GM21528 (cell line): ENCODE measurements at regions not wholly inside any gene's neighbourhood (a gene's known extent, or its start where the extent isn't known, plus 50 kb on each side); places are given as distances from the start of the nearest gene placed in this dataset.
"Not testable (repeated sequence)": the region's sequence is repeated elsewhere in the genome, so short reads cannot be mapped to it uniquely, and the experiment has no call there.

Source experiments
- ATAC-seq: cut with Tn5 transposase; IDR thresholded peaks from one replicate; pipeline ENCODE4 v1.9.1; 2021; ENCODE audit warnings: mild to moderate bottlenecking, moderate library complexity; ENCODE audit not compliant: unreplicated experiment, low FRiP score

DNA sequence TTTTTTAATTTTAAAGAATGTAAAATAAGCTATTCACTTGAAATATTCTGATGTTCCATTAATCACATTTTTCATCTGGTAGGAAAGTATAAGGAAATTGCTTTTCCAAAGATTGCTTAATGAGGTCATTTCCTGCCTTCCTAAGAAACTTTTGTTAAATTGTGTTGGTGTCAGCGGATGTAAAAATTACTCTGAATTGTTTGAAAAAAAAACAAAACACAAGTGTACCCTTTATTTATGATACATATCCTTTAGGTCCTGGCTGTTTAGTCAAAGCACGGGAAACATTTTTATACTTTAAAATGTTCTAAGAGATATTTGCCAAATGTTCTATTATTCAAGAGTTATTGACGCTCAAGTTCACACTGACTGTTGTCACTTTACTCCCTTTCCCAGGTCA, 1357.4 kb upstream of the GOT2 start:
- no peak for ATAC-seq

DNA sequence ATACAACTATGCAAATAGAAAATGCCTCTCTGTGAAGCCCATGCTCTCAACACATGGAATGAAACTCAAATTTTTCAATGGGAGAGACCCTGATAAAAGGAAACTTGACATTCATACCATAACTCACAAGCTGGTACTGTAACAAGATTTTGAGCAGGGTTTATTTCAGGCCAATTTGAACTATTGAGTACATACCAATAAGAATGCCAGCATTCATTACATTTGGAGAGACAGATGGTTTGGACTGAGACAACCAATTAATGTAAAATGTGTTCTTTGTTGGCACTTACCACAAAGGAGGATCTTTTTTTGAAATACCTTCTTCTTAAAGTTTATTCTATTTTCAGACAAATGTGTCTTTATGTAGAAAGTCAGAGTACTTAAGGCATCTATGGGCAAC, 1357.0 kb upstream of the GOT2 start:
- no peak for ATAC-seq

DNA sequence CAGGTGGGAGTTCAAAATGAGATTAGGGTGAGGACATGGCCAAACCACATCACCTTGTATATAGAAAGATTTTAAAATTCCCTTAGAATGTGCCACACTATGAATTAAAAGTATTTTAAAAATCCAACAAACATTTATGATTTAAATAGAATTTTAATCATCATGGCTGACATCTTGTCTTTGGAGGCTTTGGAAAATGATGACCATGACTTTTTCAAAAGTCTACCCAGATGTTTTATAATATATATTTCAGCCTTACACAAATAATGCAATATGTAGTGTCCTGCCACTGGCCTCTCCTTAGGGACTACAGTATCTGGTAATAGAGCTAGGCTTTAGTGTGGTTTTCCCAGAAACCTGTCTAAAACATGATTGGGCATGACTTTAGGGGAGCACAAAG, 1353.4 kb upstream of the GOT2 start:
- ATAC-seq: no peak

DNA sequence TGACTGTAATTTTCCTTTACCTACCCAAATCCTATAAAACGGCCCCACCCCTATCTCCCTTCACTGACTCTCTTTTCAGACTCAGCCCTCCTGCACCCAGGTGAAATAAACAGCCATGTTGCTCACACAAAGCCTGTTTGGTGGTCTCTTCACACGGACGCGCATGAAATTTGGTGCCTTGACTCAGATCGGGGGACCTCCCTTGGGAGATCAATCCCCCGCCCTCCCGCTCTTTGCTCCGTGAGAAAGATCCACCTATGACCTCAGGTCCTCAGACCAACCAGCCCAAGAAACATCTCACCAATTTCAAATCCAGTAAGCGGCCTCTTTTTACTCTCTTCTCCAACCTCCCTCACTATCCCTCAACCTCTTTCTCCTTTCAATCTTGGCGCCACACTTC, 1344.7 kb upstream of the GOT2 start:
- not testable (repeated sequence) for ATAC-seq

DNA sequence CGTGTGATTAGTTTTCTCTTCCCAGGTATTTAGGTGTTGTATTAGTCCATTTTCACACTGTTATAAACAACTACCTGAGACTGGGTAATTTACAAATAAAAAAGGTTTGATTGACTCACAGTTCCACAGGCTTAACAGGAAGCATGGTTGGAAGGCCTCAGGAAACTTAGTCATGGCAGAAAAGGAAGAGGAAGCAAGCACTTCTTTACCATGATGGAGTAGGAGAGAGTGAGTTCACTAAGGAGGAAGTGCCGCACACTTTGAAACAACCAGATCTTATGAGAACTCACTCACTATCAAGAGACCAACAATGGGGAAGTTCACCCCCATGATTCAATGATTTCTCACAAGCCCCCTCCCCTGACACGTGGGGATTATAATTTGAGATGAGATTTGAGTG, 1343.7 kb upstream of the GOT2 start:
- no peak for ATAC-seq

DNA sequence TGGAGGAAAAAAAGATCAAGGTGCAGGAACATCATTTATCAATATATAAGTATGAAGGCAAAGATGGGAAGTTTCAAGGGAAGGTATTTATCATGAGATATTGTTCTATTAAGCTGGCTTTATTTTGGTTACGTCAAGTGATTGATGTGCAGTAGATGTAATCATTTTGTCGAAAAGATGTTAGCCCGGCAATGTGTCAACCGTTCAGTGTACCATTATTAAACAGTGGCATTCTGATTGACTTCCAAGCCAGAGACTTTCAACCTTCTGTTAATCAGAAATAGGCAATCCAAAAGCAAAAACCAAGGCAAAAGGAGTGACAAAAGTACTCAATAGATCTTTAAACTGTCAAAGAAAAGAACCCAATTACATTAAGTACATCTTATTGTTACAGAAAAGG, 1340.3 kb upstream of the GOT2 start:
- ATAC-seq: no peak

DNA sequence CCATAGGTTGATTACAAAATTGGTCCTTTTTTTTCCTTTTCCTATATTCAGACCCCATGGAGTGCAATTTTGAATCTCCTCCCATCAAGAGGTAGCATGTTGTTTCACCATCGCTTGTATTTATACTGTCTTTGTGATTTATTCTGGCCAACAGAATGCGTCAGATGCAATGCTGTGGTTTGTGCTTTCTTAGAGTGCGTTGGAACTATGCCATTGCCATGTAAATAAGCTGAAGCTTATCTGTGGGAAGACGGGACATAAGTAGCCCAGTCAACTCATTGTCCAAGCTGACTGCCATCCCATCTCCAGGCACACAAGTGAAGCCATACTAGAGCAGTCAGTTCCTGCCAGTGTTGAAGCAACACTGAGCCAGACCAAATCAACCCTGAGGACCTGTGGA, 1339.3 kb upstream of the GOT2 start:
- no peak for ATAC-seq

DNA sequence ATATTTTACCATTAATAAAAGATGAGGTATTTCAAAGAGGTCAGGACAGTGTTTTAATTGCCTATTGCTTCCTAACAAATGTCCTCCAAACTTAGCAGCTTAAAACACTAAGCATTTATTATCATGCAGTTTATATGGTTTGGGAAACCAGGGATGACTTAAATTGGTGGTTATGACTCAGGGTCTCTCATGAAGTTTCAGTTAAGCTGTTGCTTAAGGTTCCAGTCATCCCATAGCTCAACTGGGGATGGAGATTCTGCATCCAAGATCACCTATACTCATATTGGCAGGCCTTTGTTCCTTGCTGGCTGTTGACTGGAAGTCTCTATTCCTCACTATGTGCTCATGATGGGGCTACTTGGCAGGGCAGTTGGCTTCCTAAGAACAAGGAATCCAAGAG, 1329.9 kb upstream of the GOT2 start:
- ATAC-seq: no peak

DNA sequence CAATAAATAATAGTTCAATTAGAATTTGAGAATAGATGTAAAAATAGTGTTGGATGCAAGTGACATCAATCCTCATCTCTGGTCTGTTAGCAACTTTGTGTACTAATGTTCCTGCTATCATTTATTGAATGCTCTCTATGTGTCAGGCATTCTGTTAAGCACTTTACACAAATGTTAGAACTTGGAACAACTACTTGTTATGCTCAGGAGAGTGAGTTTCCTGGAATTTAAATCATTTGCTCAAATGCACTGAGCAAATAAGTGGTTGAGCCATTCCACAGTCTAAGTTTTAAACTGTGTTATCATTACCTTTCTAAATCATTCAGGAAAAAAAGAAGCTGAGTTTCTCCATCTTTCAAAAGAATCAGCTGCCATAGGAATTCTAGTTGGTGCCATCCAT, 1327.3 kb upstream of the GOT2 start:
- ATAC-seq: no peak

DNA sequence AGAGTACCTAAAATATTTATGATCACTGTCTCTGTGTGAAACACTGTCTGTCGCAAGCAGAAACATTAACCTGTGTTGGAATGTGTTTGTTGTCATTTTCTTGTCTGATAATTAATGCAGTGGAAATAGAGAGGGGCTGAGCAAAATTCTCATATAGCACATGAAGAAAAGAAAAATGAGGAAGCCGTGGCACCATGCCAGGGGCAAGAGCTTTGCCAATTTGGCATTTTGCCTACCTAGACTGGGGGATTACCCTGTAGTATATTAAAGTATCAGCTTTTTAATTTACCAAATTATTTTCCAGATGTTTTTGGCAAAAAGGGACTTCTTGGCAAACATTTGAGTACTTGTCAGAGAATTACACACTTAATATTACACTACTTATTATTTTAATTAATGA, 1326.6 kb upstream of the GOT2 start:
- no peak for ATAC-seq

DNA sequence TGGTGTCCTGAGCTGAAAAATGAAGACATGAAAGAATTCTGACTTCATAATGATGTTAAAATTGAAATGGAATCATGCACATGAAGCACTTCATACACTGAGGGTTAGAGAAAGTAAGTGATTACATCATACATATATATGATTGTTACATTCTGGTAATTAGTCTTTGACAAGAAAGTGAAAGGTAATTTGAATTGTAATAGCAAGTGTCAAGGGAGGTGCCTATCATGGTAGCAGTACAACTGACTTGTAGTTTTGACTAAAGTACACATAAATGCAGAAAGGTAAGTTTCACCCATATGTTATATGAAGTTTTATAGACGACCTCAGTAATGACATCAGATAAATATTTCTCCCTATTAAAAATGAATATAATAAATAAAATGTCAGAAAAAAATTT, 1325.0 kb upstream of the GOT2 start:
- ATAC-seq: no peak

DNA sequence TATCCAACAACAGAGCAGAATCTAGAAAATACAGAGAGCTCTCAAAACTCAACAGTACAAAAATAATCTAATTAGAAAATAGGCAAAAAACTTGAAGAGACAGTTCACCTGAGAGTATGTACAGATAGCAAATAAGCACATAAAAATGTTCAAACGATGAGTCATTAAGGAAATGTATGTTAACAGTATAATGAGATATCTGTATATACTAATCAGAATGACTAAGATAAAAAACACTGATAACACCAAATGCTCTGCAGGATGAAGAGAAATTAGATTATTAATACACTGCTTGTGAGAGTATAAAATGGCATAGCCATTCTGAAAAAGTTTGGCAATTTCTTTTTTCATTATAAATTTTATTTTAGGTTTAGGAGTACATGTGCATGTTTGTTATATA, 1307.6 kb upstream of the GOT2 start:
- ATAC-seq: no peak

DNA sequence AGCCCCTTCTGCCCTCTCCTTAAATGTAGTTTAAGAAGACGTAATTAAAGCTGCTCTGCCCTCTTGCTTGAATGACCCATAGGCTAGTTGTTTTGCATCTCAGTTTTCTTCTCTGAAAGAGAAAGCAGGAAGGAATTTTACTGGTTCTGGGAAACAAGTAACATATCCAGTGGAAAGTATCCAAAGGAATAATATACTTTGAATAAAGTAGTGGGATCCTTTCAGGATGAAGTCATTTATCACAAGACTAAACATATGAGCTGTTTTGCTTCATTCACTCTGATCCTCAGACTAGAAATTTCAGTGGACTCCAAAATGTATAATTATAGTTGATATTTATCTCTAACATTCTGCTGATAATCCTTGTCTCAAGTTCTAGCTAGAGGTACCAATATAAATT, 1297.6 kb upstream of the GOT2 start:
- no peak for ATAC-seq

DNA sequence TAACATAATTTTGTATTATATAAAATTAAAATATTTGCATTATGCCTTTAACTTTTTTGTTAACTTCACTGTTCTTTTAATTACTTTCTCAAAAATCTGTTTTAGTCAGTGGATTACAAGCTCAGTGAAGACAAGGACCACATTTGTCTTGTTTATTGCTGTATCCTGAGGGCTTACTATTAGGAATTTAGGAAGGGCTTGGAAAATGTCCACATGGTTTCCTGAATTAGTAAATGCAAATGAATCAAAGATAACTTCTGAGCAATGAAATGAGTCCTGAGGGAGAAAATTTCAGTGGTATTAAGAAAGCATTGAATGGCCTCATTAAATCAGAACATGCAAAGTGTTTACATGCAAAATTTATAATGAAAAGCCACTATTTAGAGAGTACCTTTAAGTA, 1293.2 kb upstream of the GOT2 start:
- no peak for ATAC-seq

DNA sequence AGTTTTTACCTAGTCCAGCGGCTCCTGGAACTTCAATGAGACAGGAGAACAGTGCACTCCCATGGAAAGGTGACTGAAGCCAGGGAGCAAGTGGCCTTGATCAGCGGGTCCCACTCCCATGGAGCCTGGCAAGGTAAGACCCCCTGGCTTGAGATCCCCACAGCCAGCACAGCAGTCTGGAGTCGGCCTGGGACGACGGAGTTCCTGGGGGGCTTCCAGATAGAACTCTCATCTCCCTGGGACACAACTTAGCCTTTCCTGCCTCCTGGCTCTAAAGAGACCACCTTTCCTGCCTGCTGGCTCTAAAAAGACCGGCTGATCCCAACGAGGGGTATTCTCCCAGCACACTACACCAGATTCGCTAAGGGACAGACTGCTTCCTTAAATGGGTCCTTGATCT, 1279.0 kb upstream of the GOT2 start:
- ATAC-seq: no peak

DNA sequence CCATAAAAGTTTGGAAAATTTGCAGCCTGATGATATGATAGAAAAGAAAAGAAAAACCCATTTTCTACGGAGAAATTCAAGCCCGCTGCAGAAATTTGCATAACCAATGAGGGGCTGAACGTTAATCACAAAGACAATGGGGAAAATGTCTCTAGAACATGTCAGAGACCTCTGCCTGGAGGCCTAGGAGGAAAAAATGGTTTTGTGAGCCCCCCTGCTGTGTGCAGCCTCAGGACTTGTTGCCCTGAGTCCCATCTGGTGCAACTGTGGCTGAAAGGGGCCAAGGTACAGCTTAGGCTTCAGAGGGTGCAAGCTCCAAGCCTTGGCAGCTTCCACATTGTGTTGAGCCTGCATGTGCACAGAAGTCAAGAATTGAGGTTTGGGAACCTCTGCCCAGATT, 1267.4 kb upstream of the GOT2 start:
- no peak for ATAC-seq

DNA sequence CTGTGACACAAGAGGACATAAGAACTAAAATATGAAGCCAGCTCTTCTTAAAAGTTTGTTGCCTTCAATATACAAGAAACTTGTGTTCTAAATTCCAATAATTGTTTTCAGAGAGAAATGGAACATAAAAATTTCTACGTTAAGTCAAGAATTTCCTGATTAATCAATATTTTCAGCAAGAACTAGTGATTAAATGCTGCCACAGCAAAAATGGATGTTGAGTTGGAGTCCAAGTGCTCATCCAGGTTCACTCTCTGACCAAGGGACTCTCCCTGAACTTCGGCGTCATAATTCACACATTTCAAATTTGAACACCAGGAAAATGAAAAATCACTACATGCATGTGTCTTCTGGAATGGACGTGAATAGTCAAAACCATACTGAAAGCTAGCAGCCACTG, 1263.6 kb upstream of the GOT2 start:
- ATAC-seq: no peak

DNA sequence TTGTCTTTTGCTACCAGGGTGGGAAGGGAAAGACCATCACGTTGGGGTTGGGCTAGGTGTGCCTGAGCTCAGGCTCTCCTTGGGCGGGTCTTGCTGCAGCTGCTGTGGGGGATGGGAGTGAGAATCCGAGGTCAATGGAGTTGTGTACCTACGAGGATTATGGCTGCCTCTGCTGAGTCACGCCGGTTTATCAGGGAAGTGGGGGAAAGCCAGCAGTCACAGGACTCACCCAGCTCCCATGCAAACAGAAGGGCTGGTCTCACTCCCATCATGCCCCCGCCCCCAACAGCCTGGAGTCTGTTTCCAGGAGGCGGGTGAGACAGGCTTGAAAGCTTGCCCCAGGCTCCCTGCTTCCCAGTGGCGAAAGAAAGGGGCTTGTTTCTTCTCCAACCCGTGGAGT, 1259.0 kb upstream of the GOT2 start:
- no peak for ATAC-seq

DNA sequence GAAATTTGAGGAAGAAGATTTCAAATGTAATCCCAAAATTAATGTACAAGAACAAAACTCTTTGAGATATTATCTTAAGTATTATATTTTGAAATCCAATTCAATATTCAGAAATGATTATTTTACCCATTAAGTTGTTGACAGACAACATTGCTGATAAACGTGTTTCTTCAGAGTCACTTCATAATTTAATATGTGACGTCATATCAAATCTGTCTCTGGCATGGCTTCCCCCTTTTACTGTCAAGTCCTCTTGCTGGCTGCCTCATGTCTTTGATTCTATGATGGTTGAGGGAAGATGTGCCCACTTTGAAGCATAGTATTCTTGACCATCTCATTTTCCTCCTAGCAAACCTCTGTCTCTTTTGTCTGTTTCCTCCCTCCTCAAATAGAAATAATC, 1257.1 kb upstream of the GOT2 start:
- ATAC-seq: no peak

DNA sequence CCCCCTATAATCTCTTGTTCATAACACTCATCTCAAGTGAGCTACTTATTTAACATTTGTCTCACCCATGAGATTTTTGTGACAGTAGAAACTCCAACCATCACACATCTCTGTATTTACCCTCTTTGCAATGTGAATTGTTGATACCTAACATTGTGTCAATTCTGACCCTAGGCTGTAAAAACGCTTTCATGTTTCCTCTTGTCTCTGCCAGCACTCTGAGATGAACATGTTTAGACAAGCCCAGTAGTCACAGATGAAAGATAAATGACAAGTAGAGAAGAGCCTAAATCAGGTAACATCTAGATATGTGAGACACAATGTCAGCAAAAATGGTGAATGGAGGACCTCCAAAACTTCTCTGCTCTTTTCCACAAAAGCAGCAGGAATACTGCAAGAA, 1254.5 kb upstream of the GOT2 start:
- ATAC-seq: no peak

DNA sequence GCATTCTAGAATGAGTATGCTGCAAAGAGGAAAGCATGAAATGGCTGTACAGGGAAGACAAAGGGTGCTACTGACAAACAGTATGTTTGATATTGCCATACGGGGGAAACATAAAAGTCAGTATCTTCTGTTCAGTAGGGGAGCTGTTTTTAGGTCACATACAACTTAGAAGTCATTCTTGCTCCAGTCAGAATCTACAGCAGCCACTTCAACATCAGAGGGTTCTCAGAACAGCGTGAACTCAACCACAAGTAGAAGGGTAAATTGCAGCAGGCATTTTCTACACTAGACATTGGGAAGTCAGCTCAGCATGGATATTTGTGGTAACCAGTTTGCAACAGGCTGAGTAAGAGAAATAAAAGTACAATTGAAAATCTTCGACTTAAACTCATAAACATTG, 1241.8 kb upstream of the GOT2 start:
- ATAC-seq: no peak

DNA sequence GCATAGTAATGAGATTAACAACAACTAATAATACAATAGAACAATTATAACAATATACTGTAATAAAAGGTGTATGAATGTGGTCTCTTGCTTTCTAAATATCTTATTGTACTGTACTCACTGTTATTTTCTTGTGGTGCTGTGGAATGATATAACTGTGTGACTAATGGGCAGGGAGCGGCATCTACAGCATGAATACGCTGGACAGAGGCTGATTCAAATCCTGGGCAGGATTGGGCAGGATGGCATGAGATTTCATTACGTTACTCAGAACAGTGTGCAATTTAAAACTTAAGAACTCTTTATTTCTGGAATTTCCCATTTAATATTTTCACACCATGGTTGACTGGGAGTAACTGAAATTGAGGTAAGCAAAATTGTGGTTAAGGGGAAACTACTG, 1239.8 kb upstream of the GOT2 start:
- no peak for ATAC-seq

DNA sequence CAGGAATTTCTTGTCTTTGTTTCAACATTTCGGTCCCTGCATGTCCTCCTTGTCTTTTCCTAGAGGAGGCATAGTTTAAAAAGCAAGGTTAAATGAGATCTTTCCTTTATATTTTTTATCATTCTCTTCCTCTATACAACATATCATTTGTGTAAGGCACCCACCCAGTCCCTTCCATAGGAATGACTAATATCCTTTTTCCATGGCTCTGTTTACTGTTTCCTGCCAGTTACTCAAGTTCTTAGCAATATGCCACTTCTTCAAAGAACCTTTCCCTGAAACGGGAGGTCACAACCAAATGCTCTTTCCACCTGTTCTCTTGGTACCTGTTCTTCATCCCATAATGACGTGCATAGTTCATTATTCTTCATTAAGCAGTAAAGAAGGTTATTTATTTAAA, 1237.1 kb upstream of the GOT2 start:
- no peak for ATAC-seq
